ENCODE measurements at regions not wholly inside any gene's neighbourhood (a gene's known extent, or its start where the extent isn't known, plus 50 kb on each side); places are given as distances from the start of the nearest gene placed in this dataset.
"Not testable (repeated sequence)": the region's sequence is repeated elsewhere in the genome, so short reads cannot be mapped to it uniquely, and the experiment has no call there.

DNA sequence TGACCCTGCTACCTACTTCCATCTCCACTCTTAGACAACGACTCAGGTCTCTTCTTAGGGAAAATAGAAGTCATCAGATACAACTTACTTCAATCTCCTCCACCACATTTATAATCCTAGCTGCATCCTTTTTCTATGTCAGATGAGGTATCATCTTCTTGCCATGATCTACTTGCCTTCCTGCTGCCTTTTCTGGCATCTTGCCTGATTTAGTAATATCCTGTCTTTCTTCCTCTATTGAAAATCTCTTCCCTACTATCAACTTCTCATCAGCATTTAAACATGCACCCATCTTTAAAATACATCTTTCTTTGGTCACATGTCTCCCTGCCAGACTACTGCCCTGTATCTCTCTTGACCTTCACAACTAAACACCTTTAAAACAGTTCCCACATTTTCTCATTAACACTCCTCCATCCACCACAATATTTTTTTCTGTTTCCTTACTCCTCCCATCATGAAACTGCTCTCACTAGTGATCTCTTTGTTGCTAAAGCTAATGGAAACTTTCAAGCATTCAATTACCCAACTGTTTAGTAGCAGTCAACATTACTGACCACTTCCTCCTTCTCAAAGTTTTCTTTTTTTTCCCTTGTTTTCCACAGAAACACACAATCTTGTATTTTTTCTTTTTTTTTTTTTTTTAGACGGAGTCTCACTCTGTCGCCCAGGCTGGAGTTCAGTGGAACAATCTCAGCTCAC, 100.8 kb upstream of the CXorf66 start:
- DNase-seq (ENCODE audit: low read depth) = no peak

DNA sequence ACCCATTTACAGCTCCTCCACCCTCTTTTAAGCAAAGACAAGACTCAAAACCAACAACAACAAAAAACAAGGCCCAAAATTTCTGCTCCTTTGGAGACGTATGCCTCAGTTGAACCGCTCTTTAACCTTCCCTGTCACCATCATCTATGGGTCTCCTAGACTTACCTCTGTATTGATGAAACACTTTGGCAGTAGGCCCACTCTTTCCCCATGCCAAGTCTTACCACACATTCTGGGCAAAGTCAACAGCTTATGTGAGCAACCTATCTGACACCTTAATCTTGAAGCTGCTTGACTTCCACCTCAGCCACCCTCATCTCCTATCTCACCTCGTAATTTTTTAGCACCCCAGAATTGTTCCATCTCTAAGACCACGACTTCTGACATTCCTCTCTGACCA, 99.7 kb upstream of the CXorf66 start:
- no peak for DNase-seq (ENCODE audit: low read depth)

DNA sequence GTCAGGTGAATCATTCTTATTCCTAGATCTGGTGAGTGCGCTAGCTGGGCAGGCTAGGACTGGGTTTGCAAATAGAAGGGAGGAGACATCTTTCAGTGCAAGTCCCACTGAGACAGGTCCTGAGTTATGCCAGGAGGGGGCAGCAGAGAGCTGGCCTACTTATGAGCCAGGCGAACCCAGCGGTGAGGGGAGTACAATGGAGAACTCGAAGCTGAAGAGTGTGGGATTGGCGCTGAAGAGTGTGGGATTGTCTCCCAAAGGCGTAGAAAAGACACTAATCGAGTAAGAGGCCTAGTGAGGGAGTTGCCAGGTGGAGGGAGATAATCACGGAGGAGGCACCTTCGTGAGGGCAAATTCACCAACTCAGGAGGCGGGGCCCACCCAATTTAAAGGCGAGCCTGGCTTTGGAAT, 91.7 kb upstream of the CXorf66 start:
- DNase-seq (ENCODE audit: low read depth) = peak; percentile 25

DNA sequence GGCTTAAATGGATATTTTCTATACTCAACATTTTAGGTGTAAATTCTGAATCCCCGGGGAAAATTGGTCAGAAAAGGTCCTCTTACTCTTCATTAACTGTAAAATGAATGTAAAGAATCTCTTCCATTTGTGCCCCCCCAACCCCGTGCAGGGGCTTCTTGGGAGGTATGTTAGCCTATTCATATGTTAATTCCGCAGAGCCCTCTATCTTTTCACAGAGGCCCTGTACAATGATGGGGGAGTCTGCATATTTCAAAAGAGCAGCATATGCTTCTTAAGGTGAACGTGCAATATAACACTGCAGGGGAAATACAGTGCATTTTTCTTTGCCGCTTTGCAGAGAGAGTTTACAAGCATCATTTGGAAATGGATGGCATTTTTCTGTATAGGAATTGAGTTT, 88.5 kb upstream of the CXorf66 start:
- DNase-seq (ENCODE audit: low read depth) = no peak

DNA sequence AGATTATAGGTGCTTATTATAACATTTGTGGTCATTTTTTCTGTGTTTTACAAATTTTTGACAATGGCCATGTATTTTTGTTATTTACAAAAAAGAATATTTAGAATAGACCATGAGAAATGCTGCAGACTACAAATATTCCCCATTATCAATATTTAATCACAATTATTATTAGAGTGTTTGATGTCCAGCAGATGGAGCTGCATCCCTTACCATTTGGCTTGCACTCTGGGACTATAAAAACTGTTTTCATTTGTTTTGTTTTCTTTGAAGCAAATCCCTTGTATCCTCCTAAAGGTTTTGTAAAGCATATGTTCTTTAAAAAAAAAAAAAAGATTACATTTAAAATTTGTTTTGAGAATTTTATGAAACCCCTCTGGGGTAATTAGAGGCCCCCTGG, 85.6 kb upstream of the CXorf66 start:
- no peak for DNase-seq (ENCODE audit: low read depth)

DNA sequence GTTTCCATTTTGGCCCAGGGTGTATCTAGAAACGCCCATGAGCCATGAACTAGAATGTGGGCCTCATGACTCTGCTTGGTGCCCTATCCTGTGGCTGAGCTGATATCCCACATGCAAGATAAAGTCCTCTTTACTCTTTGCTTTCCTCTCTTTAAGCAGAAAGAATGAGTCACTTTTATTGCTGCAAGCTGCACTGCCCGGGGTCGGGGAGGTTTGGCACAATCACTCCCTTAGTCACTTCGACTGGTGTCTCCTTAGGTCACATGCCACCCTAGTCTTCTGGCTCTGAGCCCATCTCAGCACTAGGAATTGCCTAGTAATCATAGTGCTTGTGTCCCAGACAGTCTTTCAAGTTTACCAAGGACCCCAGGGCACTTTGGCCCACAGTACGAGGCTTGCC, 75.1 kb upstream of the CXorf66 start:
- no peak for DNase-seq (ENCODE audit: low read depth)

DNA sequence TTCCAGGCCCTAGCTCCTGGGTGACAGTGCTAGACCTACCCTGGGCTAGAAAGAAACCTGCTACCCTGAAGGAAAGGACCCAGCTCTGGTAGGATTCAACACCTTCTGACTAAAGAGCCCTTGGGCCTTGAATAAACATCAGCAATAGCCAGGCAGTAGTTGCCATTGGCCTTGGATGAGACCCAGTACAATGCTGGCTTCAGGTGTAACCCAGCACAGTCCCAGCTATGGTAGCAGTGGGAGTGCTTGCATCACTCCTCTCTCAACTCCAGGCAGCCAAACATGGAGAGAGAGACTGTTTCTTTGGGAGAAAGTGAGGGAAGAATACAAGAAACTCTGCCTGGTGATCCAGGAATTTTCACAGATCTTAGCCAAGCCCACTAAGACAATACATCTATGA, 73.5 kb upstream of the CXorf66 start:
- DNase-seq (ENCODE audit: low read depth) = no peak

DNA sequence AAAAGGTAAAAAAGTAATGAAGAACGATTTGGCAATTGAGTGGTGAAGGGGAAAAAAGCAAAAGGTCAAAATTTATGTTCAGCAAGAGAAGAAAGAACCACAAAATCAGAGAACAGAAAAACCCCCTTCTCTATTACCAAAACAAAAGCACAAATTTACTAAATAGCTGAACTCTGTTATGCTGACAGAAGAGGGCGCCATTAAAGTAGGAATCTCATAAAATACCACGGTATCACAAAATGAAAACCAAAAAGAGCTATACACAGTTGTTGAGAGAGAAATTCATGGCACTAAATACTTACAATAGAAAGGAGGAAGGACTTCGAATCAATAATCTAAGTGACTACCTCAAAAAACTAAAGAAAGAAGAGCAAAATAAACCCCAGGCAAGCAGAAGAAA, 69.6 kb upstream of the CXorf66 start:
- no peak for DNase-seq (ENCODE audit: low read depth)

DNA sequence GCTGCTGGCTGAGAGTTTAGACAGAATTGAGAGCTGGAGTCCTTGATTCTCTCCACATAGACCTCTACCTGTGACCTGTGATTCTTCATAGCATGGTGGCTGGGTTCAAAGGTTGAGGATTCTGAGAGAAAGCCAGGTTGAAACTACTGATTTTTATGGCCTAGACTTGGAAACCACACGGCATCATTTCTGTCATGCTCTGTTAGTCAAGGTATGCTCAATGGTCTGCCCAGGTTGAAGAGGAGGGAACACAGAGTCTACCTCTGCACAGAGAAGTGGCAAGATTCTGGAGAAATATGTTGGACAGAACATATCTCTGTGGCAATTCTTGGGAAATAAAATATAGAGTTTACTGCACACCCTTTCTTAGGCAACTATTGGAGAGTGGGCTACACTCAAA, 57.2 kb upstream of the CXorf66 start:
- no peak for DNase-seq (ENCODE audit: low read depth)

DNA sequence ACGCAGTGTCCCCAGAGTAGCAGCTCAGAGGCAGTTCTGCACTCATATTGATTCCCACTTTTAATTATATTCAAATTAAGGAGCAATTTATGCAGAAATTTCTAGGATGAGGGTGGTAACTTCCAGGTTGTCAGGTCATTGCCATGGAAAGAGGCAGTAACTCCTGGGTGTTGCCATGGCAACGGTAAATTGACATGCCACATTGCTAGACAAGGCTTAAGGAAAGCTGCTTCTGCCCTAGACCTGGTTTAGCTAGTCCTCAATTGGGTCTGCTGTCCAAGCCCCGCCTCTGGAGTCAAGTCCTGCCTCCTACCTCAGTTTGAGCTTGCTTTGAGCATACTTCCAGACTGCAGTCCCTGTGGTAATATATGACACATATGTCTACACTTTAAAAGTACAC, 53.8 kb upstream of the CXorf66 start:
- DNase-seq (ENCODE audit: low read depth) = not testable (repeated sequence)

All from stimulated activated CD4-positive, alpha-beta T cell treated with anti-CD3 and anti-CD28 coated beads, Interleukin-2, amount 100 ng/mL, for 4 hours (primary cell).